Epidermal melanocyte (primary cell): ENCODE measurements at regions not wholly inside any gene's neighbourhood (a gene's known extent, or its start where the extent isn't known, plus 50 kb on each side); places are given as distances from the start of the nearest gene placed in this dataset.
"Not testable (repeated sequence)": the region's sequence is repeated elsewhere in the genome, so short reads cannot be mapped to it uniquely, and the experiment has no call there.

Source experiments
- DNase-seq: peaks from one replicate; pipeline ENCODE4 v3.0.0; 2011; ENCODE audit warnings: low spot score; ENCODE audit not compliant: insufficient read length

DNA sequence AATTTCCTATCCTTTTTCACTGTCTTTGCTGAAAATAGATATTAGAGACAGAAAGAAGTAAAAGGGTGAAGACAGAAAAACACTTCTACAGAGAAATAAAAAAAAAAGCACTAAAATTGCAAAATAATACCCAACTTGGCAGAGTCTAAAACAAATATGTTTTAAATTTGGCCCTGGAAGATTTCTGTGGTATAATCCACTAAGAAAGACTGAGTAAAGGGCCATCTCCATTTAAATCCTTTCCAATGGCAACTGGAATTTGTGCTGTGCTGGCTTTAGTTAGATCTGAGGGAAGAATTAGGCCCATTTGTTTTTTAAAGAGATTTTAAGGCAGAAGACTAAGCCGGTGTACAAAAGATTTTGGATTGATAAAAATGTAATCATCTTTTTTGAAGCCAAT, 321.2 kb downstream of the GJA1 start:
- DNase-seq: no peak

DNA sequence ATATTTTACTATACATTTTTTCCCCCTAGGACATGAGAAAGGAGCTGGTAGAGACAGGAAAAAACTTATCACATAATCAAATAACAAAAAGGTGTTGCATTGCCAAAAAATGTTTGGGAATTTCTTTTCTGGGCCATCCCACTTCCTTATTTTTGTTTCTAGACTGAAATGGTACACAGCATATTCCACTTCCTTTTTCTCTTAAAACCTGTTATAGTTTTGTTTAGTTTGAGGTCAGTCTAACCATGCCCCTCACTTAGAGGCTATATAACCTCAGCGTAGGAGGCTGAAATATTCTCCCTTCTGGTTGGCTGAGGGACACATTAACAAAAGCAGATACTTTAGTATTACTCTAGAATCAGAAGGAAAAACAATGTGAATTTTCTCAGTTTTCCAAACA, 323.9 kb downstream of the GJA1 start:
- DNase-seq: no peak

DNA sequence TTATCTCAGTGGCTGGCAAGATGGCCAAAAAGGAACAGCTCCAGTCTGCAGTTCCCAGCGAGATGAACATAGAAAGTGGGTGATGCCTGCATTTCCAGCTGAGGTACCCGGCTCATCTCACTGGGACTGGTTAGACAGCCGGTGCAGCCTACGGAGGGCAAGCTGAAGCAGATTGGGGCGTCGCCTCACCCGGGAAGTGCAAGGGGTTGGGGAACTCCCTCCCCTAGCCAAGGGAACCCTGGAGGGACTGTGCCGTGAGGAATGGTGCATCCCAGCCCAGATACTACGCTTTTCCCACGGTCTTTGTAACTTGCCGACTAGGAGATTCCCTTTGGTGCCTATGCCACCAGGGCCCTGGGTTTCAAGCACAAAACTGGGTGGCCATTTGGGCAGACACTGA, 324.7 kb downstream of the GJA1 start:
- no peak for DNase-seq

DNA sequence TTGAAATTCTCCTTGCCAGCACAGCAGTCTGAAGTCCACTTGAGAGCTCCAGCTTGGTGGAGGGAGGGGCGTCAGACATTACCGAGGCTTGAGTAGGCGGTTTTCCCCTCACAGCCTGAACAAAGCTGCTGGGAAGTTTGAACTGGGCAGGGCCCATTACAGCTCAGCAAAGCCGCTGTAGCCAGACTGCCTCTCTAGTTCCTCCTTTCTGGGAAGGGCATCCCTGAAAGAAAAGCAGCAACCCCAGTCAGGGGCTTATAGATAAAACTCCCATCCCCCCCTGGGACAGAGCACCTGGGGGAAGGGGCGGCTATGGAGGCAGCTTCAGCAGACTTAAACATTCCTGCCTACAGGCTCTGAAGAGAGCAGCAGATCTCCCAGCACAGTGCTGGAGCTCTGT, 325.3 kb downstream of the GJA1 start:
- no peak for DNase-seq

DNA sequence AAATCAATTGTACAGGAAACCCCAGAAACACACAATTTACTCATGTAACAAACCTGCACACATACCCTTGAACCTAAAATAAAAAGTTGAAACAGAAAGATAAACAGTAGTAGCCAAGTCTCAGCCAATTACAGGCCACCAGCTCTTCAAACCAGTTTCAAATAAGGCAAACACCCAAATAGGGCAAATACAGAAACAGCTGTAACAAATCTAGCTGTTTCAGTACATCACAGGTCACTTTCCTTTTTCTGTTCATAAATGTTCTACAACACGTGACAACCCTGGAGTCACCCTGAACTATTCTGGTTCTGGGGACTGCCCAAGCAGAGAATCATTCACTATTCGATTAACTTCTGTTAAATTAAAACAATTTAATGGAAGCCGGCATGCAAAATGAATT, 329.0 kb downstream of the GJA1 start:
- DNase-seq: no peak

DNA sequence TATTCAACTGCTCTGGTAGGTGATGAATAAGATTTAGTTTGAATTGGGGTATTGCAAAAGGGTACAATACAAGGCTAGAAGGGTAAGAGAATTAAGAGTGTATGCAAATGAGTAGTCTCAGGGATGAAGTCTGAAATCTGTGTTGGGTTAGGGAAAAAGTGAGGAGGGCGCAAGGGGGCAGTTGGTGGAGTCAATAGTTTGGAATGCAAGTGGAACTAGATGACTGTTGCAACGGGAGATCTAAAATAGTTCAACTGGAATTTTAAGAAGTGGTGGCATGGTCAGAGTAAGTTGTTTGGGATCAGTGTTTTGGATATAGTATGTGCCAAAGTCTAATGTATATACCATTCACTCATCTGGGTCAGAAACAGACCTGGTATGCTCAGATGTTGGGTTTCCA, 329.6 kb downstream of the GJA1 start:
- DNase-seq: no peak

DNA sequence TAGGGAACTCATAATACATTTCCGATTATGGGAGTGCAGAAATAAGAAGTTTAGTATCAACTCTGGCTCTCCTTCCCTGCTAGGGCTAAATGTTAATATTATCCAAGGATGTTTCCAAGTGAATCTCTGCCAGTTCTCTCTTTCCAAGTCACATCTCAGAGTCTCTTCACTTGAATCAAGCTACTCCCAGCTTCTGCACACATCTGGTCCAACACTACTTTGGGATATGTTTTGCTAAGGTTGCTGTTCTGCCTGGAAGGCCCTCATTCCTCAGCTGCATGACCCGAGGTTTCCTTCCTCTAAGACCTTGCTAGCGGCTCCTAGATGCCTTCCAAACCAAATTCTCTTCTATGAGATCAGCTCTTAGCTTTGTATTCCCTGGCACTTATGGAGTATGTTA, 331.8 kb downstream of the GJA1 start:
- no peak for DNase-seq

DNA sequence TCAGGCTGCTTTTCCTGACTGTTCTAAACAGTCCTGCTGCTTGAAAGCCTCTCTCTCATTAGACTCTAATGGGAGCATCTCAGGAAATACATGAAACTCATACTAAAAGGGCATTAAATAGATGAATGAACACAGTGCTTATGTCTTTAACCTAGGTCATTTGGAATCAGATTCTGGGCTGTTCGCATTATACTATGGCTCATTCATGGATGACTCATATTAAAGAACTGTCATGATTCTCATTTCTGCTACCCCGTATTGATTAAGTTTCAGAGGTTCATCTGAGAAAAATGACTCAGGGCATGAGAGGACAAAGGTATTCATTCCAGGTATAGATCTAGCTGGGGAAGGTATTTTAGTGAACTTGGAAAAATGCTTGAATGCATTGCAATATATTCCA, 335.5 kb downstream of the GJA1 start:
- DNase-seq: no peak

DNA sequence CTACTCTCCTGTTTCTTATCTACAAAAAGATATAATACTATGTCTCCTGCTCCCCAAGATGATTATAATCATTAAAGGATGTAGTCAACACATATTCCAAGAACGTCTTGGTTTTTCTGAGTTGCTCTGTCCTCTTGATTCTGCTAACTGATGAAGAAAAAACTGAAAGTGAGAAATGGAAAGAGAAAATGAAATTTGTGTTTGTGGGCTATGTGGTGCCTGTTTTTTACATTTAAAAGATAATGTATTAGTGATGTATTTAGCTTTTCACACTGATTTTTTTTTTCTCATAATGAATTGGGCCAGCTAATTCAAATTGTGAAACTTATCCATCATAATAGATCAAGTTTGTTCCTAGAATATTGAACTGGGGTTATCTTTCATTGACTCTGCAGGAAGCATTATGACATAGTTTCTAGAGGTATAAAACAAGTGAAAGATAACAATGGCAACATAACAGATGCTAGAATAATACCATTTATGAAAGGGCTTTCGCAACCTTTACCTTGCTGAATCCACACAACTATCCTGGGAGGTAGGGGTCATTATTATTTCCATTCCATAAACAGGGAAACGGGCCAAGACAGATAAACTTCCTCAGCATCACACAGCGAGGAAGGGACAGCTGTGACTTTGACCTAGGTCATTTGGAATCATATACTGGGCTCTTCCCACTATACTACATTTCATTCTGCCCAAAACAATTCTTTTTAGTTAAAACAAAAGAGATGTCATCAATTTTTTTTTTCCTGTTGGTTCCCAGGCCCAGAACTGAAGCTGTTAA, 336.7 kb downstream of the GJA1 start:
- no peak for DNase-seq

DNA sequence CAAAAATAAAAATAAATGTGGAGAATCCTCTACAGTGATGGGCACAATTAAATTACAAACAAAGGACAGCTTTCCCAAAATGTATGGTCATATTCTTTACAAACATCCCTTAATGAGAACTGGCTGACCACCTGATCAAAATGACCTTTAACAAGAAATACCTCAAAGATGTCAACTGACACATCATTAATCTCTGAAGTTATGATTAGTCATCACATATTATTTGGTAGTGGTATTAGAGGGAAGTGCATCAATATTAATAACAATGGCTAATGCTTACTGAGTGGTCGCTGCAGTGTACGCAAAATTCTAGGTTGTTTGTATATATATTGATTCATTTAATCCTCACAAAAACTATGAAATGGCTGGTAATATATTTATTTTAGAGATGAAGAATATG, 340.6 kb downstream of the GJA1 start:
- no peak for DNase-seq

DNA sequence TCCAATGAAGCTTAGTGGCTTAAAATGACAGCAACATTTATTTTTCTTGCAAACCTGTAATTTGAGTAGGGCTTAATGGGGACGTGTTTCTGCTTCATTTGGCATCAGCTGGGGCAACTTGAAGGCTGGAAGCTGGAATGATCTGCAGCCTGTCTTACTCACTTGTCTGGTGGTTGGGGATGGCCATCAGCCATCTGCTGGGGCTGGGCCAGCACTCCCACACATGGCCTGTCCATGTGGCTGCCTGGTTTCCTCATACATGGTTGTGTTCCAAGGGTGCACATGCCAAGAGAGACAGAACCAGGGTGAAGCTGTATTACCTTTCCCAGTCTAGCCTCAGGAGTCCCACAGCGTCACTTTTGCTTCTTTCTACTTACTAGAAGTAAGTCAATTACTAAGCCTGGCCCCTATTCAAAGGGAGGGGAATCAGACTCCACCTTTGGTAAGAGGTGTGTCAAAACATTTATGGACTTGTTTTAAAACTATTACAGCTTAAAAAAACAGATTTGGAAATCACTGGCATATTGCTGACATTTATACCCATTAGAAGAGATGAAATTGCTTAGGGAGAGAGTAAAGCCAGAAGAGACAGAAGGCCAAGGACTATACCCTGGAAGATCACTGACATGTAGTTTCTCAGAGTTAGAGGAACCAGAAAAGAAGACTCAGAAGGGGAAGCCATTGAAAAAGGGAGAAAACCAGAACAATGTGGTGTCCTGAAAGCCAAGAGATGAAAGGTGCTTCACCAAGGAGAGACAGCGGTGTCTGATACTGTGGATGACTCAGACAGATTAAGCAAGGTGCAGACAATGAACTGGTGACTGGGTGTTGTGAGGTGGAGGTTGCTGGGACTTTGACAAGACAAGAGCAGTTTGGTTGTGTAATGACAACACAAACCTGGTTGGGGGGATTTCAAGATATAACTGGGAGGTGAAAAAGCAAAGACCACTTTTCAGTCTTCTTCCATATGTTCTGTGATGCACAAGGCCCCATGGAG, 345.2 kb downstream of the GJA1 start:
- peak; percentile 67 for DNase-seq

DNA sequence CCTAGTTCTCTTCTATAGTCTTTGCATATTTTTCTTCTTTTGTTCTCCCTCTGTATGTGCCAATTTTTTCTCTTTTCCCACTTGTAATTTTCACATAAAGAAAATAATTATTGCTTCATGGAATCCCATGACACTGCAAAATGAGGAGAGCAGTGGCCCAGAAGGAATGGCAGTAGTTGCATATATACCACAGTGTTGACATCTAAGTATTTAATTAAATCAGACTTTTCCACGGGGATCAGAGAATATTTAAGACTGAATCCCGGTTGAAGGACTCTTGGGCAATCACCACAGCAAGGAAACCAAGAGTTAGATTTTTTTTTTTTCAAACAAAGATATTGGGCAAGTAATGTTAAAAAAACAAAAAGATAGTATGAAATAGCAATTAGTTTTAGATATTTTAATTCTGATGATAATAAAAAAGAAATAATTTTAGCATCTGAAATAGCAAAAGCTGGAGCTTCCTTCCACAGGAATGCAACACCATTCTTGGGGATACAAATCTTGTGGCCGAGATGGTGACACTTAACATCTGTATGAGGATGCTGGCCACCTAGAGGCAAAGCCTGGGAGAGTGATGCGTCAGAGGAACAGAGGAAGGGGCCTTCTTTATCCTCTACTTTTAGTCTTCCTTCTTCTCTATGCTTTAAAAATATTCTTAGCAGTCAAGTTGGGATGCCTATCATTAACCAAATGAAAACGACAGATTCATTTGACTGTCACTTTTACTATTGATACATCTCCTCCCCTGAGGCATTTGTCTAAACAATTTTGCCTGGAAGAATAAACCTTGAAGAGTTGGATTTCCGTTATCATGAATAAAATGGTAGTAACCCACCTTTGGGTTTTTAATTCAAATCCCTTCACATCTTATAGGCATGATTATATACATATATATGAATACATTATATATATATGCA, 356.2 kb downstream of the GJA1 start:
- DNase-seq: no peak

DNA sequence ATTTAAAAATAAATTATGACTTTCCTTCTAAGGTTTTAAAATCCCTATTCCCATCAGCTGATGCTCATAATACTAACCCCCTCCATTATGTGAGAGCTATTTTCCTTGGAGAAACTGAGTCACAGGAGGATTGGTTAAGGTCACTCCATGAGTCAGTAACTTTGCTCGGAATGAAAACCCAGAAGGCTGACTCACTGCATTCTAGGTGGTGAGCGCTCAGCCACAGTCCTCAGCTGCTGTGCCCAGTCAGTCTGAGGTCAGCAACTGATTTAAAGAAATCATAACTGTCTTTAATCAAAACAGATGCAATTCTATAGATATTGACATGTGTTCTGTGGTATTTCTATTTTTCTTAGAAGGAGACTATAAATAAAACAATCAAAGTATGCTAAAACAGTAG, 359.2 kb downstream of the GJA1 start:
- no peak for DNase-seq

DNA sequence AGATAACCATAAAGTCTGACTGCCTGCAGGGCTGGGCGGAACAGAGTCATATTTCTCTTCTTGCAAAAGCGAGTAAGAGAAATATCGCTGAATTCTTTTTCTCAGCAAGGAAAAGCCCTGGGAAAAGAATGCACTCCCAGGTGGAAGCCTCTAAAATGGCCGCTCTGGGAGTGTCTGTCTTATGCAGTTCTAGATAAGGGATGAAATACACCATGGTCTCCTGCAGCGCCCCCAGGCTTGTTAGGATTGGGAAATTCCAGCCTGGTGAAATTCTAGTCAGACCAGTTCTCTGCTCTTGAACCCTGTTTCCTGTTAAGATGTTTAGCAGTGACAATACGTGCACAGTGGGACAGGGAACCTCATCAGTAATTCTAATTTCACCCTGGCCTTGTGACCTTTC, 362.2 kb downstream of the GJA1 start:
- DNase-seq: not testable (repeated sequence)

DNA sequence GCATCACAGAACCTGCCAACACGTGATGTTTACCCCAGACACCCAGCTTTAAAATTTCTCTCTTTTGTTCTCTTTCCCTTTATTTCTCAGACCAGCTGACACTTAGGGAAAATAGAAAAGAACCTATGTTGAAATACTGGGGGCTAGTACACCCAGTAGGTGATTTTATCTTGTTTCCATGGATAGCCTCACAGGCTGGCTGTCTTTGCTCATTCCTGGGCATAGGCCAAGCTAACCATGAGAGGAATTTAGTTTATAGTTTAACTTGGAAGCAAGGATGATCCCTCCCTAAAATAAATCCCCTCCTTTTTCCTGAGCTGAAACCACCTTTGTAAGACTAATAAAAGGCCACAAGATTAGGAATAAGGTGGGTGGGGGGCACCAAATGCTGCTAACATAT, 362.7 kb downstream of the GJA1 start:
- not testable (repeated sequence) for DNase-seq

DNA sequence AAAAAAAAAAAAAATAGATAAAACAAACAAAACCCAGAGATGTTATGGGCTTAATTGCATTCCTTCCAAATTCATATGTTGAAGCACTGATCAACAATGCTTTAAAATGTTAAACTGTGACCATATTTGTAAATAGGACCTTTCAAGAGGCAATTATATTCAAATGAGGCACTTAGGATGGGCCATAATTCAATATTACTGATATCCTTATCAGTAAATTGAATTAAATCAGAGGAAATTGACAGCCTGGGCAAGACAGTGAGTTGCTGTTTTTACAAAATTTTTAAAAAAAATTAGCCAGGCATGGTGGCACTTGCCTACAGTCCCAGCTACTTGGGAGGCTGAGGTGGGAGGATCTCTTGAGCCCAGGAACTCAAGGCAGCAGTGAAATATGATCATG, 364.1 kb downstream of the GJA1 start:
- DNase-seq: no peak

DNA sequence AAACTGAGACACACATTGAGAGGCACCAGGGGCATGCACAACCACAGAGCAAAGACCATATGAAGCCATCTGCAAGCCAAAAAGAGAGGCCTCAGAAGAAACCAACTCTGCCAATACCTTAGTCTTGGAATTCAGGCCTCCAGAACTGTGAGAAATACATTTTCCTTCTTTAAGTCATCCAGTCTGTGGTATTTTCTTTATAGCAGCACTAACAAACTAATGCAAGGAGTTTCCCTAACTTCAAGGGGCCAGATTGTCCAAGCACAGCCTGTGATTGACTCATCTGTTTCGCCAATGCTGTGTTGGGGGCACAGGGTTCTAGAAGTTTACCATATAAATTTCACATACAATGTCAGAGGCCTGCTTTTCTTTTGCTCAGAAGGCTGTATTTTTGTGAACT, 364.6 kb downstream of the GJA1 start:
- no peak for DNase-seq

DNA sequence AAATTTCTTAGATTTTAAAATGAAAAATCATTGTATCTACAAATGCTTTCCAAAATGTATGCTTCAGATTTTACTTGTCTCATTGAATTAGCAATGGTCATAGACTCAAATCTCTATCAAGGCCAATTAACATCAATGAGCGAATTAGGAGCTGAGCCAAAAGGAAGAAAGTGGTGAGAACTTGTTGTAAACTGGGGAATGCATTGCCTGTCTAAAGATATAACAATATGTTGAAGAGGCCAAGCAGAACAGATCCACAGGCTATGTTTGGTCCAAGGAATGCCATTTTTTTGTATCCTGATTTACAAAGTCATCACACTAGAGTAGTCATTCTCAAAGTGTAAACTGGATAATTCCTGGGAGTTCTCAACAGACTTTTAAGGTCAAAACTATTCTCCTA, 370.7 kb downstream of the GJA1 start:
- DNase-seq: no peak

DNA sequence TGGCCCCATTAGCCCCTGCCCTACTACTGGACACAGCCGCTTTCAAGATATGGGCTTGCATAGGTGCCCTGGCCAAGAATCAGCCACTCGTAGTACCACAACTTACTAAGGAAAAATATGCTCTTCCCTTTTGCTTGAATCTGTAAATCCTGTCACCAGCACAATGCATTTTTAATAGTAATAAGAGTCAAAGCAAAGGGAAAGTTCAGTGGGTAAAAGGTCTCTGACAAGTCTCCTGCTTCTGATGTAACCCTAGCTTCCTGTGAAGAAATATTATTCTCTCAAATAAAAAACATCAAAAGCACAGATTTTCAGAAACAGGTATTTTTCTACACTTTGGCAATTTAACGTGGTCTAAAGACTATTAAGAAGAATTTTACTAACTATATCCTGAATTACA, 373.8 kb downstream of the GJA1 start:
- no peak for DNase-seq

DNA sequence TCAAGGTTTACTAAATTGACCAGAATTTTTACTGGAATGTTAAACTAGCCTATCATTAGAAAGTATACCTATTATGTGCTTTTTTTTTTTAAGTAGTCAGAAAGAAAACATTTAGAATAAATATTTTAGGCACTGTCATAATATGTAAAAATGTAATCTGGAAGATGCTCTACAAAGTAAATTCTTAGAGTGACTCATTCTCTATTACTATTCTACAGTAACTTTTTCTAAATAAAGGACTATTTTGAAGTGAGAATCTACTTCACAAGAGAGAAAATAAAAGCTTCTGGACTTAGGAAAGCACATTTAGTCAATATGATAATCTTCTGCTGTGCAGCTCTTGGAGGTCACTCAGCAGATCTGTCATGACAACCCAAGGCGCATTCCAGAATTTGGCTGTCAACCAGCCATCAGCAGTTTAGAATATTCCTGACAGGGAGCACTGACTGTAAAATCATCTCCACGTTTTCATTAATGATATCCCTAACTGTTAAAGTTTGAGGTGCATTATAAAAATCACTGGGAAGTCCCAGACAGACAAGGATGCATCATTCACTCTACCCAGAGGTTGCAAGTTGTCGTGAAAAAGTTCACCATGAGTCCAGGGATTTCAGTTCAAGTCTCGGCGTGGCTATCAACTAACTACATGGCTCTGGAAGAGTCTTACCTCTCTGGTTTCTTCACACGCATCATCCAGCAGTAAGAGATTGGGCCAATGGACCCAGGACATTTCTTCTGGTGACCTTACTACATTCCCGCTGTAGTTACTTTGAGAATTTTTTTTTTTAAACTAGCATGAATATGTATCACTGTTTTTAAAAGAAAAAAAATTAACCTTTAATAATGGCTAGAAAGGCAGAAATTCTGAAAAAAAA, 374.9 kb downstream of the GJA1 start:
- no peak for DNase-seq

DNA sequence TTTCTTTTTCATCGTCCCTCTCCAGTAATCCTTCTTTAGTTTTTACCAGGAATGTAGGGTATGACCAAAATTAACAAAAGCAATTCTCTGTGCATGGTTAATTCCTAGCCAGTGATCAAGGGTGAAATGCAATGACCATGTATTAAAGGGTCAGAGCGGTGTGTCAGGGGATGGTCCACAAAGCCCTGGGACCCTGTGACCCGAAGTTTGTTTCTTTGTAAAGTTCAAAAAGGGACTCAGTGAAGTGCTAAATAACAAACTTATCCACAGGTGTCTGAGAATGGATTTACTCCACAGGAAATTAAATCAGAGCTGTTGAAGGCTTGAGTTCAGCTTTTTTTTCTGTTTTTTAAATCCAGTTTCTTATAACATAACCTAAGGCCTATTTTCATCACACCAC, 375.7 kb downstream of the GJA1 start:
- DNase-seq: no peak
